DMS114 treated with DMSO at 0.1 percent for 48 hours (cell line): ENCODE measurements at regions not wholly inside any gene's neighbourhood (a gene's known extent, or its start where the extent isn't known, plus 50 kb on each side); places are given as distances from the start of the nearest gene placed in this dataset.

Experiments used
- DNase-seq: peaks from one replicate; lab custom pipeline; 2025; ENCODE audit not compliant: unreplicated experiment; lab: John Stamatoyannopoulos, UW

GRCh38 chr10:113357681-113358300 lies 195.1 kb upstream of the HABP2 start:
- no peak for DNase-seq

- no peak for DNase-seq
Measured at GRCh38 chr10:113359655-113360054, 193.2 kb upstream of the HABP2 start.

- no peak for DNase-seq
Measured at GRCh38 chr10:113360870-113361269, 192.0 kb upstream of the HABP2 start.

GRCh38 chr10:113362645-113363091 lies 190.2 kb upstream of the HABP2 start:
- no peak for DNase-seq

GRCh38 chr10:113364227-113364626 lies 188.6 kb upstream of the HABP2 start:
- no peak for DNase-seq

- DNase-seq: no peak
Measured at GRCh38 chr10:113368666-113369364, 184.0 kb upstream of the HABP2 start.

- DNase-seq: no peak
Measured at GRCh38 chr10:113369365-113369694, 183.5 kb upstream of the HABP2 start.

- no peak for DNase-seq
Measured at GRCh38 chr10:113376428-113376827, 176.4 kb upstream of the HABP2 start.

- no peak for DNase-seq
Measured at GRCh38 chr10:113379091-113379490, 173.8 kb upstream of the HABP2 start.

- DNase-seq: no peak
Measured at GRCh38 chr10:113381416-113381815, 171.4 kb upstream of the HABP2 start.

- DNase-seq: no peak
Measured at GRCh38 chr10:113381981-113382509, 170.8 kb upstream of the HABP2 start.

GRCh38 chr10:113382691-113383090 lies 170.2 kb upstream of the HABP2 start:
- DNase-seq: no peak

- DNase-seq: no peak
Measured at GRCh38 chr10:113384181-113384580, 168.7 kb upstream of the HABP2 start.

- peak; percentile 69 for DNase-seq
Measured at GRCh38 chr10:113385021-113385999, 167.5 kb upstream of the HABP2 start.

- no peak for DNase-seq
Measured at GRCh38 chr10:113386005-113386404, 166.8 kb upstream of the HABP2 start.

- no peak for DNase-seq
Measured at GRCh38 chr10:113389969-113390368, 162.9 kb upstream of the HABP2 start.

GRCh38 chr10:113390896-113391295 lies 162.0 kb upstream of the HABP2 start:
- no peak for DNase-seq

- DNase-seq: no peak
Measured at GRCh38 chr10:113397047-113397446, 155.8 kb upstream of the HABP2 start.

- no peak for DNase-seq
Measured at GRCh38 chr10:113399065-113399464, 153.8 kb upstream of the HABP2 start.

GRCh38 chr10:113402602-113403001 lies 150.3 kb upstream of the HABP2 start:
- DNase-seq: no peak

GRCh38 chr10:113407218-113407617 lies 145.6 kb upstream of the HABP2 start:
- no peak for DNase-seq
